H9 (cell line): ENCODE measurements at regions not wholly inside any gene's neighbourhood (a gene's known extent, or its start where the extent isn't known, plus 50 kb on each side); places are given as distances from the start of the nearest gene placed in this dataset.

Experiments
- DNase-seq: peaks from one replicate; pipeline ENCODE4 v3.0.0-alpha.2; 2017
- H2AFZ ChIP-seq: one replicate; pipeline ENCODE4 v1.6.1; 2013; ENCODE audit warnings: mild to moderate bottlenecking, low read length, control low read depth, moderate library complexity
- H2AK5ac ChIP-seq: 2 replicates; pipeline ENCODE4 v1.6.1; 2013; ENCODE audit warnings: low read length, control low read depth, mixed read lengths; ENCODE audit not compliant: insufficient read length
- H2BK120ac ChIP-seq: one replicate; pipeline ENCODE4 v1.6.1; 2013; ENCODE audit warnings: low read depth, mild to moderate bottlenecking, low read length, control low read depth, inconsistent platforms; ENCODE audit not compliant: poor library complexity, severe bottlenecking
- H2BK12ac ChIP-seq: 2 replicates; pipeline ENCODE4 v1.6.1; 2013; ENCODE audit warnings: low read length, control low read depth, mixed read lengths, low read depth; ENCODE audit not compliant: insufficient read length
- H2BK15ac ChIP-seq: 2 replicates; pipeline ENCODE4 v1.6.1; 2013; ENCODE audit warnings: low read depth, low read length, control low read depth
- H2BK20ac ChIP-seq: one replicate; pipeline ENCODE4 v1.6.1; 2013; ENCODE audit warnings: low read depth, mild to moderate bottlenecking, low read length, control low read depth, inconsistent platforms; ENCODE audit not compliant: poor library complexity, severe bottlenecking
- H2BK5ac ChIP-seq: 2 replicates; pipeline ENCODE4 v1.6.1; 2013; ENCODE audit warnings: low read length, control low read depth, mixed read lengths; ENCODE audit not compliant: insufficient read length
- H3K14ac ChIP-seq: 2 replicates; pipeline ENCODE4 v1.6.1; 2013; ENCODE audit warnings: low read length, control low read depth; ENCODE audit not compliant: insufficient read depth
- H3K18ac ChIP-seq: 2 replicates; pipeline ENCODE4 v1.6.1; 2013; ENCODE audit warnings: low read depth, mild to moderate bottlenecking, mixed read lengths, low read length, control low read depth; ENCODE audit not compliant: insufficient read length
- H3K23ac ChIP-seq: 2 replicates; pipeline ENCODE4 v1.6.1; 2013; ENCODE audit warnings: low read length, control low read depth, mixed read lengths, low read depth; ENCODE audit not compliant: insufficient read length
- H3K23me2 ChIP-seq: 2 replicates; pipeline ENCODE4 v1.6.1; 2013; ENCODE audit warnings: low read depth, mild to moderate bottlenecking, mixed read lengths, low read length, control low read depth; ENCODE audit not compliant: insufficient read length, poor library complexity, severe bottlenecking
- H3K27ac ChIP-seq: 2 replicates; pipeline ENCODE4 v1.5.1; 2013; ENCODE audit warnings: low read length, control low read depth, mixed read lengths, low read depth; ENCODE audit not compliant: insufficient read length
- H3K27me3 ChIP-seq: 2 replicates; pipeline ENCODE4 v1.6.1; 2013; ENCODE audit warnings: low read length, control low read depth, inconsistent platforms; ENCODE audit not compliant: insufficient read depth
- H3K4ac ChIP-seq: 2 replicates; pipeline ENCODE4 v1.6.1; 2013; ENCODE audit warnings: low read depth, mild to moderate bottlenecking, control low read depth, inconsistent platforms, low read length, moderate library complexity
- H3K4me1 ChIP-seq: 2 replicates; pipeline ENCODE4 v1.6.1; 2013; ENCODE audit warnings: low read length, control low read depth, inconsistent platforms; ENCODE audit not compliant: insufficient read depth
- H3K4me2 ChIP-seq: 2 replicates; pipeline ENCODE4 v1.6.1; 2013; ENCODE audit warnings: low read length, control low read depth, mixed read lengths; ENCODE audit not compliant: insufficient read length, insufficient read depth
- H3K56ac ChIP-seq: 2 replicates; pipeline ENCODE4 v1.6.1; 2013; ENCODE audit warnings: low read depth, mild to moderate bottlenecking, mixed read lengths, low read length, control low read depth; ENCODE audit not compliant: insufficient read length
- H3K79me1 ChIP-seq: 2 replicates; pipeline ENCODE4 v1.6.1; 2013; ENCODE audit warnings: low read depth, mild to moderate bottlenecking, moderate library complexity, low read length, control low read depth, inconsistent platforms; ENCODE audit not compliant: insufficient read depth, poor library complexity, severe bottlenecking
- H3K79me2 ChIP-seq: 2 replicates; pipeline ENCODE4 v1.6.1; 2013; ENCODE audit warnings: low read length, control low read depth, inconsistent platforms; ENCODE audit not compliant: insufficient read depth
- H3K9ac ChIP-seq: 2 replicates; pipeline ENCODE4 v1.6.1; 2013; ENCODE audit warnings: low read length, control low read depth, mixed read lengths; ENCODE audit not compliant: insufficient read length; ENCODE audit errors: extremely low read depth
- H3K9me3 ChIP-seq: one replicate; pipeline ENCODE4 v1.6.1; 2013; ENCODE audit warnings: low read depth, low read length, inconsistent platforms; ENCODE audit not compliant: control insufficient read depth
- H3T11ph ChIP-seq: one replicate; pipeline ENCODE4 v1.6.1; 2013; ENCODE audit warnings: mild to moderate bottlenecking, low read length, control low read depth, inconsistent platforms
- H4K20me1 ChIP-seq: one replicate; pipeline ENCODE4 v1.6.1; 2013; ENCODE audit not compliant: control insufficient read depth, insufficient read length, insufficient read depth
- H4K5ac ChIP-seq: 2 replicates; pipeline ENCODE4 v1.6.1; 2013; ENCODE audit warnings: low read depth, mild to moderate bottlenecking, mixed read lengths, low read length, control low read depth; ENCODE audit not compliant: insufficient read length
- H4K8ac ChIP-seq: replicated peaks from 2 replicates; pipeline ENCODE4 v1.6.1; 2013; ENCODE audit warnings: low read length, control low read depth, mixed read lengths, low read depth; ENCODE audit not compliant: insufficient read length
- H4K91ac ChIP-seq: 2 replicates; pipeline ENCODE4 v1.6.1; 2013; ENCODE audit warnings: low read depth, mild to moderate bottlenecking, moderate library complexity, mixed read lengths, low read length, control low read depth; ENCODE audit not compliant: insufficient read length
- H3K27ac Mint-ChIP-seq, 3 experiments: 2 replicates in 2 of 3; 3 replicates in 1 of 3; pipeline ENCODE4 v1.8.0; 2020 to 2021; ENCODE audit warnings: mixed read lengths in 3 of 3, mild to moderate bottlenecking in 1 of 3, moderate library complexity in 1 of 3
- H3K27me3 Mint-ChIP-seq: 2 replicates; pipeline ENCODE4 v1.8.0; 2021; ENCODE audit warnings: low read depth, mild to moderate bottlenecking, moderate library complexity, mixed read lengths
- H3K36me3 Mint-ChIP-seq, 3 experiments: 2 replicates in 2 of 3; 3 replicates in 1 of 3; pipeline ENCODE4 v1.8.0; 2020 to 2021; ENCODE audit warnings: low read depth in 3 of 3, mixed read lengths in 3 of 3; ENCODE audit not compliant: insufficient read depth in 1 of 3
- H3K4me1 Mint-ChIP-seq, 2 experiments: 2 replicates each; pipeline ENCODE4 v1.8.0; 2020; ENCODE audit warnings: mixed read lengths in 2 of 2
- H3K4me3 Mint-ChIP-seq, 2 experiments: 2 replicates in 1 of 2; 3 replicates in 1 of 2; pipeline ENCODE4 v1.8.0; 2020 to 2021; ENCODE audit warnings: mild to moderate bottlenecking in 2 of 2, mixed read lengths in 2 of 2, moderate library complexity in 1 of 2
- H3K9me3 Mint-ChIP-seq, 2 experiments: 2 replicates in 1 of 2; 3 replicates in 1 of 2; pipeline ENCODE4 v1.8.0; 2020; ENCODE audit warnings: mild to moderate bottlenecking in 2 of 2, mixed read lengths in 2 of 2, moderate library complexity in 1 of 2
- WGBS: extraction: QIAGEN DNeasy Blood & Tissue Kit; methylation state at CpG from one replicate; pipeline ENCODE4 v1.1.7; 2013; ENCODE audit warnings: missing lambda C conversion rate, low lambda C conversion rate, mixed read lengths; ENCODE audit not compliant: insufficient read length; ENCODE audit errors: extremely low coverage; 5-methylcytosine and 5-hydroxymethylcytosine counted together
- TF ChIP-seq, protein P1 (sequence below): fragments of 200-600 bp; sonication (generic); conservative IDR thresholded peaks from 3 replicates; pipeline ENCODE4 v1.8.0; 2021; ENCODE audit warnings: antibody characterized with exemption, mild to moderate bottlenecking

- Mint-ChIP-seq H3K4me1 (no peaks in the 10 kb centered on the region), H3K9me3 (peaks cover 0 to 6% of the 10 kb centered on the region in 2 experiments; a peak in 2 of 5 replicates), H3K36me3 (peaks cover 0 to 4% (median 0%) of the 10 kb centered on the region in 3 experiments; a peak in 1 of 7 replicates), H3K4me3 (no peak overlapping the region), H3K27ac (no peak overlapping the region), H3K27me3 (no peaks in the 10 kb centered on the region; the same call in 1 of the 2 replicates)
- H3K79me1 ChIP-seq: no peaks in the 10 kb centered on the region
- no peak overlapping the region for H4K5ac ChIP-seq
- H3K18ac ChIP-seq: no peak overlapping the region
- no peak overlapping the region for H3K4me2 ChIP-seq
- DNase-seq: no peak
- H3K56ac ChIP-seq: no peak overlapping the region
- H3K23me2 ChIP-seq: no peaks in the 10 kb centered on the region
- no peaks in the 10 kb centered on the region for H3K9me3 ChIP-seq
- no peak overlapping the region for H2BK20ac ChIP-seq
- H4K91ac ChIP-seq: no peak overlapping the region
- H3K4ac ChIP-seq: no peak overlapping the region
- no peak overlapping the region for H3K23ac ChIP-seq
- no peak overlapping the region for H2BK12ac ChIP-seq
- no peak overlapping the region for H3K9ac ChIP-seq
- TF ChIP-seq, protein P1, sequence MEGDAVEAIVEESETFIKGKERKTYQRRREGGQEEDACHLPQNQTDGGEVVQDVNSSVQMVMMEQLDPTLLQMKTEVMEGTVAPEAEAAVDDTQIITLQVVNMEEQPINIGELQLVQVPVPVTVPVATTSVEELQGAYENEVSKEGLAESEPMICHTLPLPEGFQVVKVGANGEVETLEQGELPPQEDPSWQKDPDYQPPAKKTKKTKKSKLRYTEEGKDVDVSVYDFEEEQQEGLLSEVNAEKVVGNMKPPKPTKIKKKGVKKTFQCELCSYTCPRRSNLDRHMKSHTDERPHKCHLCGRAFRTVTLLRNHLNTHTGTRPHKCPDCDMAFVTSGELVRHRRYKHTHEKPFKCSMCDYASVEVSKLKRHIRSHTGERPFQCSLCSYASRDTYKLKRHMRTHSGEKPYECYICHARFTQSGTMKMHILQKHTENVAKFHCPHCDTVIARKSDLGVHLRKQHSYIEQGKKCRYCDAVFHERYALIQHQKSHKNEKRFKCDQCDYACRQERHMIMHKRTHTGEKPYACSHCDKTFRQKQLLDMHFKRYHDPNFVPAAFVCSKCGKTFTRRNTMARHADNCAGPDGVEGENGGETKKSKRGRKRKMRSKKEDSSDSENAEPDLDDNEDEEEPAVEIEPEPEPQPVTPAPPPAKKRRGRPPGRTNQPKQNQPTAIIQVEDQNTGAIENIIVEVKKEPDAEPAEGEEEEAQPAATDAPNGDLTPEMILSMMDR: no peak
- no peak overlapping the region for H2AK5ac ChIP-seq
- no peak overlapping the region for H3T11ph ChIP-seq
- H3K14ac ChIP-seq: no peak overlapping the region; the same call in 1 of the 2 replicates
- no peaks in the 10 kb centered on the region for H3K79me2 ChIP-seq
- WGBS: no CpG with 5 or more reads among the region's 13 CpGs
- H2BK5ac ChIP-seq: no peak overlapping the region
- H2AFZ ChIP-seq: no peak overlapping the region
- H2BK15ac ChIP-seq: no peak overlapping the region
- H2BK120ac ChIP-seq: no peak overlapping the region
- H4K8ac ChIP-seq: no peak overlapping the region
- H3K27ac ChIP-seq: no peak overlapping the region
- H4K20me1 ChIP-seq: no peaks in the 10 kb centered on the region
- H3K27me3 ChIP-seq: no peaks in the 10 kb centered on the region
- no peaks in the 10 kb centered on the region; the same call in 1 of the 2 replicates for H3K4me1 ChIP-seq
Observed at GRCh38 chr5:1687301-1687970, 112.2 kb downstream of the MRPL36 start.
